SHP77 (cell line): ENCODE measurements at regions not wholly inside any gene's neighbourhood (a gene's known extent, or its start where the extent isn't known, plus 50 kb on each side); places are given as distances from the start of the nearest gene placed in this dataset.
"Not testable (repeated sequence)": the region's sequence is repeated elsewhere in the genome, so short reads cannot be mapped to it uniquely, and the experiment has no call there.

Source experiments
- DNase-seq, 2 experiments: peaks; one replicate each; lab custom pipeline; 2025; lab: John Stamatoyannopoulos, UW

DNA sequence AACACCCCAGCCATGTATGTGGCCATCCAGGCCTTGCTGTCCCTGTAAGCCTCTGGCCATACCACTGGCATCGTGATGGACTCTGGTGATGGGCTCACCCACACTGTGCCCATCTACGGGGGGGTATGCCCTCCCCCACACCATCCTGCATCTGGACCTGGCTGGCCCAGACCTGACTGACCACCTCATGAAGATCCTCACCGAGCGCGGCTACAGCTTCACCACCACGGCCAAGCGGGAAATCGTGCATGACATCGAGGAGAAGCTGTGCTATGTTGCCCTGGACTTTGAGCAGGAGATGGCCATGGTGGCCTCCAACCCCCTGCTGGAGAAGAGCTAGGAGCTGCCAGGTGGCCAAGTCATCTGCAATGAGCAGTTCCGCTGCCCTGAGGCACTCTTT, 80.4 kb upstream of the ZCCHC2 start:
- no peak for DNase-seq

DNA sequence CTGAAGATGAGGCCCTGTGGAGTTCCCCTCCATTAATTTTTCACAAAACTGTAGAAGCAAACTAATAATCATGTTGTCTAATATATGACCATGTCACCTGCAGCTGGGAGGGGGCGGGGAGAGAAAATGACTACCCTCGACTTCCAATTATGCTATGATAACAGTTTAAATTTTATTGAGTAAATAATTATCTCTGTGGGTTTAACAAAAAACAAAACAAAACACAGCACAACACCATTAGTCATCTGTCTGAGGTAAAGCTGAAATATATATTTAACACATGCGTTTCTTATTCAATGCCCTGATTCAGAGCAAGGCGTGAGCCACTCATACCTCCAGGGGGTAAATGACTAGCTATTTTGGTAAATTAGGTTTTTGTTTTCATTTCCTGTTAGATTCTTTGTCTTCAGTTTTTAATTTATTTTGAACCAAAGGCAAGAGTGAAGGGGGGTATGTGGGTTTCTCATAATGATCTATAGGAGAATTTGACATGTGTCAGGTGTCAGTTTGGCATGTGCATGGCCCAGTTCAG, 77.4 kb upstream of the ZCCHC2 start:
- no peak for DNase-seq

DNA sequence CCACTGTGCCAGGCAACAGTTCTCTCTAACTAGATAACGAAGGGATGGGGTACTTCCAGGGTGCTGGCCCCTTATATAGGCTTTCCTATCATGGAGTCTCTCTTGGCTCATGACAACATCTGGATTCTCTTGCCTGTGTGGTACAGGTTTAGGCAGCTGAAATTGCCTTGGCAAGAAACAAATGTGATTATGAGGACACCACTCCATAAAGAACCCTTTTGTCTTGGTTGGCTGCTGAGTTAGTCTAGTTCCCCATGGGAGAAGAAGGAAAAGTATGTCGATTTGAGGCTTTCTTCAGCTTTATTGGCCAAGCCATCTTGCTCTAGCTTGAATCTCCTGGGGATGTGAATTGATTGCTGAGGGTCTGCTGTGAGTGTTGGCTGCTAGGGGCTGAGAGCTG, 76.3 kb upstream of the ZCCHC2 start:
- DNase-seq = no peak

DNA sequence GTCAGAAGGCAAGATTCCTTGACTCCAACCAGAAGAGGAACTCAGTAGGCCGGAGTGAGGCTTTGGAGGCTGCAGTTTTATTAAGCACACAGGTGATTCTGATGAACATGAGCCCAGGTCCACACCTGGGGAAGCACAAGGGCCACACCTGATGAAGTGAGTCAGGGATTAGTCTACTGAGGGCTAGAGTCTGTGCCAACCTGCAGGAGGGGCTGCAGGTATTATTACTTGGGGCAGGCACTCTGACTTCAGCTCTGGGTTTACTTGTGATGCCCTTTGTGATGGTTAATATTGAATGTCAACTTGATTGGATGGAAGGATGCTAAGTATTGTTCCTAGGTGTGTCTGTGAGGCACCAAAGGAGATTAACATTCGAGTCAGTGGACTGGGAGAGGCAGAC, 75.2 kb upstream of the ZCCHC2 start:
- no peak for DNase-seq

DNA sequence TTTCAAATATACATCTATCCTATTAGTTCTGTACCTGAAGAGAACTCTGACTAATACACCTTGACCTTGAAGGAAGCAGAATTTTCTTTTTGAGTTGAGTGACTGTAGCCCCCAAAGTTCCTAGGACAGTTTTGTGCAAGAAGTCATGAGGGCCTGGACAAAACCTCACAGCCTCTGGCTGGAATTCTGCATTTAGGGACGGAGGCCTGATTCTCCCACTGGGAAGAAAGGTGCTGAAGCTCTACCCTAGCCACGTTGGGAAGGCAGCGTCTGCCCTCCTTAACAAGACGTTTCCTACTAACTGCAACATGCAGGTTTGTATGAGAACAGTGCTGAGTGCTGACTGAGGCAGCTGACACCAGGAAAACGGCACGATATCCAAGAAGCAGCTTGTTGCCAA, 74.4 kb upstream of the ZCCHC2 start:
- no peak for DNase-seq

DNA sequence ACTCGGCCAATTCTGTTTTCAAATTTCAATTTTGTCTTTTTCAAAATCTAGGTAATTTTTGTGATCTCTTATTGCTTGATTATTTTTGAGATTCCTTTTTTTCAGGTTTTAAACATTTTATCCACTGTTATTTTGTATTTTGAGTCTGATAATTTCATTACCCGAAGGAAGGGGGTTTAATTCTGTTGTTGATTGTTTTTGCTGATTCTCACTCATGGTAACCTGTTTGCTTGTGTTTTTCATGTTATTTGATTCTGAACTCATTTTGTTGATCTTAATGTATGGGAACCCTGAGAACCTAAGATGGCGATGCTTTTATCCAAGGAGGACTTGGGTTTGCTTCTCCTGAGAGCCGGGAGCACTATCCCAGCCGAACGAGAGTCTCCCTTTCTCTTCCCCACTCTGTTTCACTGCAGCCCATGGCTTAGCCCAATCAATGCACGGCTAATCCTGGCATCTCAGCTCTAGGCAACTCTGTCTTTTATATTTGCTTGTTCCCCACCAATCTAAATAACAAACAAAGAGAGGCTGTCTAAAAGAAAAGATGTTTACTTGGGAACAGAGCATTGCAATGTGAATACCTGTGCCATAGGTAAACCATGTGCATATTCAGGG, 73.2 kb upstream of the ZCCHC2 start:
- no peak for DNase-seq

DNA sequence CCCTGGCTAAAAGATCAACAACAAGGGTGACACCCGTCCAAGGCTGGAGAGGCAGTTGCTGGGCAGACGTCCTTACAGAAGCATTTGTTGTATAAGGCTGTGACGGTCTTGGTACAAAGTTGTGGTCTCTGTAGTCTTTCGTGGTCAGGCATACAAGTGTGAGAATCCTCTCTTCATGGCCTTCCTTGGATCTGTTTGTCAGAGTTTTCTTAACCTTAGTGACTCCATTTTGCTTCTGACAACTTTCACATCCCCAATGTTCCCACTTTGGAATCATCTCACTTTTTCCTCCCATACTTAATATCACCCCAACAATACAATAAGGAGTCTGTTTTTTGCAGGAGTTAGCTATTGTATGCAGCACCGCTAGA, 72.7 kb upstream of the ZCCHC2 start:
- DNase-seq = no peak

DNA sequence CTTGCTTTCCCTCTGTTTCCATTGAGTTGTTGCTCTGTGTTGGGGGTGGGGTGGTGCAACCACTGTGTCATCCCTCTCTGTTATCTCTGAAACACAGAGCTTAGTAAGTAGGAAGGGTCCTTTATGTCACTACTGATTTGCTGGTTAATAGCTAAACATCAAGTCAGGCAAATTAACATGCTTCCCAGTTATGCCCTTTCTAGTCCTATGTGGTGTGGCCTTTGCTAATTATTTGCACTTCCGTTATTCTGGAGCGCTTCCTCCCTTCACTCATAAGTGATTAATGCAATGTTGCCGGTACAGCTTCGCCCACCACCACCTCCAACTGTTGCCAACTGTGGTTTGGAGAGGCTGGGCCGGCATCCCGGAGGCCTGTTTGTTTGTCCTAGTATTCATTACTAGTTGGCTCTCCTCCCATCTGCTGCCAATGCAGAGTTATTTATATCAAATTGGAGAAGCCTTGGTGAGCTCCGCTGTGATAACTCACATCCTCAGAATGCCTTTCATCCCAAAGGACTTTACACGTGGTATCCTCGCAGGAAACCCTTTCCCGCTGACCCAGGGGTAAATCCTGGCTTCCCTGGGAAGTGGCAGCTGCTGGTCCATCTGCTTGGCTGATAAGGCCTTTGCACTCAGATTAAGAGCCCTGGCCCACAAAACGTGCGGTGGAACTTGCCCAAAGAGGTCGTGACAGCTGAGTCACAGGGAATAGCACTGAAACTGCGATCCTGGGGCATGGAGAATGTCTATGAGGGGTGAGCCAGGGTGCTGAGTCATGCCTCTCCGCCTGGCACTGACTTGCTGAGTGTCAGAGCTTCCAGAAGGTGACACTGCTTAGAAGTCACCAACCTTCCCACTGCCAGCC, 72.0 kb upstream of the ZCCHC2 start:
- peak; percentile 81 to 88 for DNase-seq

DNA sequence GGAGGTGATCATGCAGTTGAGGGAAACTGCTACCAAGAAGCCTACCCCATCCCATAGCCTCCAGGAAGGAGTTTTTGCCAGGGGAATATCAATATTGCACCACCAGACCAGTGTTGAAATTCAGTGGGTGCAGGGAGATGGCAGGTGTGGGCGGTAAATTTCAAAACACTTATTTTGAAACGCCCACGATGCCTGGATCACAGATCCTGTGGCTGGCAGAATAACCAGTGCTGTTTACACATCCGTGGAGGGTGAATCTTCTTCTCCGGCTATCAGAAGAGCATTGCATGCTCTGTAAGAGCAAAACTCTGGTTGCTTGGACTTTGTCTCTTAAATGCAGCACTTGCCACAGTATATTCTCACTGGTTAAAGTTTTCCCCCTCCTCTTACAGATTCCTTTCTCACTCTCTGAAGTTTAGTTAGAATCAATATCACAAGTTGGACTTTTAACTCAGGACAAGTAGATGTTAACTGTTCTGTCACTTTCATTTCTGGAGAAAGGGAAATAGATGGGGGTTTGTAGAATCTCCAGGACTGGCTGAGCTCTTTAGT, 70.5 kb upstream of the ZCCHC2 start:
- peak in 1 of 2 experiments; percentile 35 for DNase-seq

DNA sequence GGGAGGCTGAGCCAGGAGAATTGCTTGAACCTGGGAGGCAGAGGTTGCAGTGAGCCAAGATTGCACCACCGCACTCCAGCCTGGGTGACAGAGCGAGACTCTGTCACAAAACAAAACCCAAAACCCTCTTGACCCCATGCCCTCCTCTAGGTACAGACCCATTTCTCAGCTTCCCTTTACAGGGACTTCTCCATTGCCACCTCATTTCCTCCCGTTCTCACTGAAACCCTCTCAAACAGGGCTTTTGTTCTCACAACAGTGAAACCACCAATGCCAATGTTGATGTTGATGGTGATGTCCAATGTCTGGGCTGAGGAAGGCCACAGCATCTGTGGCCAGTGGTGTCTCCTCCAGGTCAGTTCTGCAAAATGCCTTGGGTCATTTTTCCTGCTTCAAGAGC, 69.0 kb upstream of the ZCCHC2 start:
- no peak for DNase-seq

DNA sequence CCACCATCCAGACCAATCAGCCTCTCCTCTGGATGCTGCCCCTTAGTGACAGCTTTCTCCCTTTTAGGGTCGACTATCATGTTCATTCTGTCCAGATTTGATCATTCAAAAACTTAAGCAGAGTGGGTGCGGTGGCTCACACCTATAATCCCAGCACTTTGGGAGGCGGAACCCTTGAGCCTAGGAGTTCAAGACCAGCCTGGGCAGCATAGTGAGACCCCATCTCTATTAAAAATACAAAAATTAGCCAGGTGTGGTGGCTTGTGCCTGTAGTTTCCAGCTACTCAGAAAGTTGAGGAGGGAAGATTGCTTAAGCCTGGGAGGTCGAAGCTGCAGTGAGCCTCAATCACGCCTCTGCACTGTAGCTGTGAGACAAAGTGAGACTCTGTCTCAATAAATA, 68.3 kb upstream of the ZCCHC2 start:
- DNase-seq = no peak

DNA sequence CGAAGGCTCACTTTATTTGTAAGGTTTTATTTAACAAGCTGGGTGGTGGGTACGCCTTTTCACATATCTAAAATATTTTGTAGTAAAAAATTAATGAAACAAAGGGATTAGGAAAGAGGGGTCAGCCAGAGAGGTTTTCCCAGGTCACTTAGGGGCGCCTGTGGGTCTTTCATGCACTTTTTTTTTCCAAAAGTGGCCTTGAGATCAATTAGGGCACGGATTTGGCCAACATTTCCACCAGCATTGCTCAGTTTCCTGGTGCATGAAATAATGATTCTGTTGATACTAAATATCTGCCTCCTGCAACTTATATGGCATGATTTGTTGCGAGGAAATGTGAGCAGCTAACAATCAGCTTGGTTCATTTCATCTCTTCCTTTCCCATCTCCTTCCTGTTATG, 67.6 kb upstream of the ZCCHC2 start:
- DNase-seq = no peak

DNA sequence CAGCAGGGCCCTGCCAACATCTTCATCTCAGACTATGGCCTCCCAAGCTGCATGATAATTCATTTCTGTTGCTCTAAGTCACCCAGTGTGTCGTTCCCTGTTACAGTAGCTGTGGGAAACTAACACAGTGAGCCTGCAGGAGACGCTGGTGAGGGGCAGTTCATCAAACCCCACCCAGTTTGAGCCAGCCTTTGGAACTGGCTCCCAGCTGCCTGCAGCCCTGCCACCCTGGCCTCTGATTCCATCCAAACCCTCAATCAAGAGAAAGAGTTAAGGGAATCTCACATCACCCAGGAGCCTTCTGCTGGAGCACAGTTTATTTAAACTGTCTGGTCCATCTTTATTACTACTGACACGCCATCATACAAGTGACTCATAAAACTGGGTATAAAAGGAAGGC, 64.9 kb upstream of the ZCCHC2 start:
- peak in 1 of 2 experiments; percentile 34 for DNase-seq

DNA sequence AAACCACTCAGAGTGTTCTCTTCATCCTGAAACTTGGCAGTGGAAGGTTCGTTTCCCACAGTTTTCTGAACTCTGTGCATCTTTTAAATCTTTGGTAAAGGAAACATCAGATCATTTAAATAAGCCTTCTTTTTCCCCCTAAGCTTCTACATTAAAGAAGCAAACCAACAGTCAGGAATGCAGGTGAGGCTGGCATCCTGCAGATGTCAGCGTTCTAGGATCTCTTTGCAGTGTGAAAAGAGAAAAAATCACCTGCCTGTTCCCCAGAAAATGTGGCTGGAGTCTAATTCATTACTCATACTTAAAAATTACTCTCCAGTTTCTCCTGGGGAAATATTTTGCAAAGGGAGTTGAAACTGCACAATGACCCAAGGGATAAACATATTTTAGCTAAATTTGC, 64.5 kb upstream of the ZCCHC2 start:
- no peak for DNase-seq

DNA sequence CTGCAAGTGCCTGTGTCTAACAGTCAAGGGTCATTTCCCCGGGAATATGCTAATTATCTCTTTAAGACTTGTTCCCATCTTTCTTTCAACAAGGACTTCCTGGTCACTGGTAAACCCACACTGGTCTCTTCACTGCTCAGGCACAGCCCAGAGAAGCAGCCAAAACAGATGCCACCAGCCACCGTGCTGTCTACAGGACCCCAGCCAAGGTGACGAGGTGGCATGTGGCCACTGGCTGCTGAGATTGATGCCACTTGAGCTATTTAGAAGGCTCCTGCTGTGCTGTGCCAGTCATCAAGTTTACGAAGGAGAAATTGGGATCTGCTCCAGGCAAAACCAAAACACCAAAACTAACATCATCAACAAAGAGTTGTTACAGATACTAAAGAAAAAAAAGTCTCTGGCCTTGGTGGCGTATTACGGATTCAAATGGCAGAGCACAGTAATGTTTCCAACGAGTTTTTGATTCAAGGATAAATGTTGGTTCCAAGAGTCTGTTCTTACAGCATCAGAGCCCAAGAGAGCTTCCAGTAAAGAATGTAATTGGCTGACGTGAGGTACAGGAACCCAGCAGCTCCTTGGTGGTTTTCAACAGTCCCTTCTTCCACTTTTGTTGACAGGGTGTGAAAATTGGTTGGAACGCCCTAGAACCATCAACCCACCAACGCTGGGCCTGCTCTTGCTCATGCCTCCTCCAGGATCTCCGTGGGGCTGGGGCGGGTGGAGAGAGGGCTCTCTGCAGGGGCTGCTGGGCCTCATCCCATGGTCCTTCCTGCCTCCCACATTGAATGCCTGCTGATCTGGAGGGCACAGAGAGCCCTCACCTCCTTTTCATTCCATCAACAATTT, 63.7 kb upstream of the ZCCHC2 start:
- DNase-seq = no peak

DNA sequence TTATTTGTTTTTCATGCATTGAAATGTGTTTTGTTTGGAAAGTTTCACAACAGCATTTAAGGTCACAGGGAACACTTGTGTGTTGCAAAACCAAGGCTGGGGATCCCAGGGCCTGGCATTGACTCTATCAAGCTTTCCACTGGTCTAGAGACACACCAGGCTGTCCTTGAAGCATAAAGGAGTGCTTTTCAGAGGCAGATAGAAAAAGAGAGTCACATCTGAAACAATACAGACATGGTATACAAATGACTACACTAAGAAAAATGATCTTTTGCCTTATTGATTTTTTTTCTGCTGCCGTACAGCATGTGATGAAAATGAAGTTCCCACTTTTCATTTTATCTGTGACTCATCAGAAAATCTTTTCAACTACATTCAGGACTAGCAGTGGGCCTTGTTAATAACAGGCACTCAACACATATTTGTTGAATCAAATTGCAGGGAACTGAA, 61.9 kb upstream of the ZCCHC2 start:
- DNase-seq = no peak

DNA sequence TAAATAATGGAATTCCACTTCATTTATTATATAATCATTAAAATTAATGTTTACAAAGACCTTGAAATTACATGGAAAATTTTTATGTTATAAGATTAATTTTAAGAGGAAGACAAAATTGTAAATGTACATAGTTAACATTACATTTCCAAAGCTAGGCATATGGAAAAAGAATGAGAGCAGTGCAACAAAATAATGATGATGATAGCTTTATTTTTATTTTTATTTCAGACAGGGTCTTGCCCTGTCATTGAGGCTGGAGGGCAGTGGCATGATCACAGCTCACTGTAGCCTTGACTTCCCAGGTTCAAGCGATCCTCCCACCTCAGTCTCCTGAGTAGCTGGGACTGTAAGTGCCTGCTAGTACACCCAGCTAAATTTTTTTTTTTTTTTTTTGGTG, 61.2 kb upstream of the ZCCHC2 start:
- DNase-seq = no peak

DNA sequence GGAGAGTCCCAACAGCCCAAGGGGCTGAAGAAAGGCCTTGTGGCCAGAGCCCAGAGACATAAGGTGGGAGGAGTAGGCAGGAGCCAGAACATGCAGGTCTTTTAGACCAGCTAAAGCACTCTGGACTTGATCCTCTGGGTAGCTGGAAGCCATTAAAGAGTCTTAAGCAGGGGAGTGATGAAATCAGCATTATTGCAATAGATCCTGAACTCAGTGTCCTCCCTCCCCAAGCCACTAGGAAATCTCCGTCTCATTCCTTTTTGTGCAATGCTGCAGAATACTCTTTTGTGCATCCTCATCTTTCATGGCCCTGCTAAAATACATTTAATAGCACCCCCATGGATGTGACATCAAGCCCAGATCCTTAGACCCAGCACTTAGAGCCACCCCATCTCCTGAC, 58.6 kb upstream of the ZCCHC2 start:
- no peak for DNase-seq

DNA sequence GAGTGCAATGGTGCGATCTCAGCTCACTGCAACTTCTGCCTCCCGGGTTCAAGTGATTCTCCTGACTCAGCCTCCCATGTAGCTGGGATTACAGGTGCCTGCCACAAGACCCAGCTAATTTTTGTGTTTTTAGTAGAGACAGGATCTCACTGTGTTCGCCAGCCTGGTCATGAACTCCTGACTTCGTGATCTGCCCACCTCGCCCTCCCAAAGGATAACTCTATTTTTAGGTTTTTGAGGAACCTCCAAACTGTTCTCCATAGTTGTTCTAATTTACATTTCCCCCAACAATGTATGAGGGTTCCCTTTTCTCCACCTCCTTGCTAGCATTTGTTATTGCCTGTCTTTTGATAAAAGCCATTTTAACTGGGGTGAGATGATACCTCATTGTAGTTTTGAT, 53.7 kb upstream of the ZCCHC2 start:
- not testable (repeated sequence) for DNase-seq
